Colonic mucosa (tissue), 4 donors: ENCODE measurements at regions not wholly inside any gene's neighbourhood (a gene's known extent, or its start where the extent isn't known, plus 50 kb on each side); places are given as distances from the start of the nearest gene placed in this dataset.

ENCODE experiments used
- DNase-seq: peaks from one replicate; pipeline ENCODE4 v3.0.0-alpha.2; 2020
- H3K27ac ChIP-seq: fragments of 200-600 bp; one replicate; pipeline ENCODE4 v1.8.0; 2021
- H3K27me3 ChIP-seq: fragments of 200-600 bp; one replicate; pipeline ENCODE4 v1.8.0; 2021
- H3K36me3 ChIP-seq: fragments of 200-600 bp; one replicate; pipeline ENCODE4 v1.8.0; 2021
- H3K4me1 ChIP-seq: fragments of 200-600 bp; one replicate; pipeline ENCODE4 v1.8.0; 2021; ENCODE audit warnings: mild to moderate bottlenecking
- H3K4me3 ChIP-seq: fragments of 200-600 bp; one replicate; pipeline ENCODE4 v1.8.0; 2021
- H3K9ac ChIP-seq, 2 donors: one replicate each; pipeline ENCODE4 v1.7.0; 2013; ENCODE audit warnings: control low read depth in 2 of 2, low read depth in 2 of 2, low read length in 2 of 2
- H3K9me3 ChIP-seq: fragments of 200-600 bp; one replicate; pipeline ENCODE4 v1.8.0; 2021
- CTCF ChIP-seq: fragments of 200-600 bp; IDR thresholded peaks from one replicate; pipeline ENCODE4 v1.8.0; 2022; ENCODE audit warnings: antibody characterized with exemption, mild to moderate bottlenecking
- intact Hi-C: fragments of 100-400 bp; cut with DNase I; formaldehyde crosslinking; loops from one replicate; pipeline ENCODE4 v1.14.1; 2022
- donor health status: healthy.
- donor health status: DM: no; HTN: no; CAD: no.
- donor health status: DM: no; HTN: no; CAD: no.

GRCh38 chr13:97695684-97696083 lies 257.8 kb upstream of the IPO5 start:
- Histone ChIP-seq H3K36me3 (no peaks in the 10 kb centered on the region), H3K4me3 (no peak overlapping the region), H3K27ac (no peak overlapping the region), H3K9ac (no peak overlapping the region), H3K9me3 (no peaks in the 10 kb centered on the region), H3K27me3 (no peaks in the 10 kb centered on the region), H3K4me1 (no peaks in the 10 kb centered on the region)
- no peak for TF ChIP-seq CTCF
- DNase-seq, result no peak
- intact Hi-C loops, result no loop called here

GRCh38 chr13:97696921-97697320 lies 256.6 kb upstream of the IPO5 start:
- Histone ChIP-seq H3K4me1 (no peaks in the 10 kb centered on the region), H3K9me3 (no peaks in the 10 kb centered on the region), H3K27ac (no peak overlapping the region), H3K9ac (no peak overlapping the region), H3K27me3 (no peaks in the 10 kb centered on the region), H3K36me3 (no peaks in the 10 kb centered on the region), H3K4me3 (no peak overlapping the region)
- DNase-seq, result no peak
- intact Hi-C loops, result no loop called here
- TF ChIP-seq CTCF, result no peak

- Histone ChIP-seq H3K9me3 (no peaks in the 10 kb centered on the region), H3K27ac (no peak overlapping the region), H3K36me3 (no peaks in the 10 kb centered on the region), H3K9ac (no peak overlapping the region), H3K4me3 (no peak overlapping the region), H3K27me3 (no peaks in the 10 kb centered on the region), H3K4me1 (no peaks in the 10 kb centered on the region)
- intact Hi-C loops, result no loop called here
- no peak for TF ChIP-seq CTCF
- no peak for DNase-seq
Measured at GRCh38 chr13:97700306-97700848, 253.1 kb upstream of the IPO5 start.

- Histone ChIP-seq H3K9me3 (no peaks in the 10 kb centered on the region), H3K4me1 (no peaks in the 10 kb centered on the region), H3K9ac (no peak overlapping the region), H3K27me3 (no peaks in the 10 kb centered on the region), H3K36me3 (no peaks in the 10 kb centered on the region), H3K4me3 (no peak overlapping the region), H3K27ac (no peak overlapping the region)
- no peak for TF ChIP-seq CTCF
- no peak for DNase-seq
- intact Hi-C loops, result no loop called here
Measured at GRCh38 chr13:97702614-97703013, 250.9 kb upstream of the IPO5 start.

- H3K27me3 ChIP-seq, result no peaks in the 10 kb centered on the region
- no peak for DNase-seq
- H3K36me3 ChIP-seq, result no peaks in the 10 kb centered on the region
- H3K9me3 ChIP-seq, result no peaks in the 10 kb centered on the region
- H3K9ac ChIP-seq, result no peak overlapping the region
- H3K27ac ChIP-seq, result no peak overlapping the region
- H3K4me1 ChIP-seq, result no peaks in the 10 kb centered on the region
- TF ChIP-seq CTCF, result no peak
- intact Hi-C loops, result no loop called here
- H3K4me3 ChIP-seq, result no peak overlapping the region
Measured at GRCh38 chr13:97710797-97711196, 242.7 kb upstream of the IPO5 start.

- Histone ChIP-seq H3K4me3 (no peak overlapping the region), H3K27ac (no peak overlapping the region), H3K9me3 (no peaks in the 10 kb centered on the region), H3K27me3 (no peaks in the 10 kb centered on the region), H3K9ac (no peak overlapping the region), H3K36me3 (no peaks in the 10 kb centered on the region), H3K4me1 (no peaks in the 10 kb centered on the region)
- intact Hi-C loops, result no loop called here
- TF ChIP-seq CTCF, result no peak
- no peak for DNase-seq
Measured at GRCh38 chr13:97712770-97713169, 240.7 kb upstream of the IPO5 start.
